BJ (cell line): ENCODE measurements at regions not wholly inside any gene's neighbourhood (a gene's known extent, or its start where the extent isn't known, plus 50 kb on each side); places are given as distances from the start of the nearest gene placed in this dataset.

Experiments used
- CTCF ChIA-PET: fragments of 350-600 bp; formaldehyde crosslinking; extraction: SDS; loops from one replicate; lab custom pipeline; 2021; ENCODE audit warnings: antibody characterized with exemption, inconsistent platforms; lab: Yijun Ruan, JAX
- POLR2A ChIA-PET: fragments of 300-600 bp; sonication (Branson Sonifier 250); formaldehyde crosslinking; extraction: SDS; loops from one replicate; lab custom pipeline; 2021; ENCODE audit warnings: antibody characterized with exemption; lab: Charles Lee
- DNase-seq: peaks from one replicate; pipeline ENCODE4 v3.0.0-alpha.2; 2011; ENCODE audit warnings: low read depth
- H3K27me3 ChIP-seq: 2 replicates; pipeline ENCODE4 v1.6.0; 2011; ENCODE audit warnings: low read length; ENCODE audit not compliant: control insufficient read depth, insufficient read depth
- H3K36me3 ChIP-seq: 2 replicates; pipeline ENCODE4 v1.5.1; 2011; ENCODE audit warnings: low read length; ENCODE audit not compliant: control insufficient read depth, insufficient read depth
- H3K4me3 ChIP-seq: 2 replicates; pipeline ENCODE4 v1.5.1; 2011; ENCODE audit warnings: low read depth, mild to moderate bottlenecking, control low read depth, low read length
- TF ChIP-seq, protein P1 (sequence below): IDR thresholded peaks from 2 replicates; pipeline ENCODE4 v1.5.1; 2011; ENCODE audit warnings: low read depth, mild to moderate bottlenecking, control low read depth, inconsistent platforms, low read length, moderate library complexity; ENCODE audit not compliant: insufficient read depth

DNA sequence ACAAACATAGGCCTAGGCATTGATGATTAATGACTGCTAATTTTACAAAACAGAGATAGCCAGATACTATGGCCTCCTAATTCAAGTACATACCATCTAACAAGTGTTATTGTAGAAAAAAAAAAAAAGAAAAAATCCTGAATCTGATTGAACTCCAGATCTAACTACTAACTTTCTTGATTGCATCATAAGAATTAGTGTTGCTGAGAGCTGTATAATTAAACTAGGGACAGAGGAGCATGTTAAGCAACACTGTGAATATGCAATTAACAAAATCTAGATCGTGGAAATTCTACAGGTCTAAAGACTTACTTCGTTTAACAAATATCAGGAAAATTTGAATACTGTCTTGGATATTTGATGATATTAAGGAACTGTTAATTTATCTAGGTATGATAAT, 208.3 kb upstream of the ZNF608 start:
- DNase-seq: no peak
- Histone ChIP-seq H3K27me3 (no peaks in the 10 kb centered on the region), H3K36me3 (no peaks in the 10 kb centered on the region), H3K4me3 (no peak overlapping the region)
- CTCF ChIA-PET: no interaction called here
- TF ChIP-seq, protein P1, sequence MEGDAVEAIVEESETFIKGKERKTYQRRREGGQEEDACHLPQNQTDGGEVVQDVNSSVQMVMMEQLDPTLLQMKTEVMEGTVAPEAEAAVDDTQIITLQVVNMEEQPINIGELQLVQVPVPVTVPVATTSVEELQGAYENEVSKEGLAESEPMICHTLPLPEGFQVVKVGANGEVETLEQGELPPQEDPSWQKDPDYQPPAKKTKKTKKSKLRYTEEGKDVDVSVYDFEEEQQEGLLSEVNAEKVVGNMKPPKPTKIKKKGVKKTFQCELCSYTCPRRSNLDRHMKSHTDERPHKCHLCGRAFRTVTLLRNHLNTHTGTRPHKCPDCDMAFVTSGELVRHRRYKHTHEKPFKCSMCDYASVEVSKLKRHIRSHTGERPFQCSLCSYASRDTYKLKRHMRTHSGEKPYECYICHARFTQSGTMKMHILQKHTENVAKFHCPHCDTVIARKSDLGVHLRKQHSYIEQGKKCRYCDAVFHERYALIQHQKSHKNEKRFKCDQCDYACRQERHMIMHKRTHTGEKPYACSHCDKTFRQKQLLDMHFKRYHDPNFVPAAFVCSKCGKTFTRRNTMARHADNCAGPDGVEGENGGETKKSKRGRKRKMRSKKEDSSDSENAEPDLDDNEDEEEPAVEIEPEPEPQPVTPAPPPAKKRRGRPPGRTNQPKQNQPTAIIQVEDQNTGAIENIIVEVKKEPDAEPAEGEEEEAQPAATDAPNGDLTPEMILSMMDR: no peak
- POLR2A ChIA-PET: no interaction called here

- TF ChIP-seq, protein P1: no peak
- no peak for DNase-seq
- no peaks in the 10 kb centered on the region for H3K36me3 ChIP-seq
- POLR2A ChIA-PET: no interaction called here
- CTCF ChIA-PET: no interaction called here
- no peak overlapping the region for H3K4me3 ChIP-seq
- H3K27me3 ChIP-seq: no peaks in the 10 kb centered on the region
Observed at GRCh38 chr5:124956471-124957029, 210.1 kb upstream of the ZNF608 start.

DNA sequence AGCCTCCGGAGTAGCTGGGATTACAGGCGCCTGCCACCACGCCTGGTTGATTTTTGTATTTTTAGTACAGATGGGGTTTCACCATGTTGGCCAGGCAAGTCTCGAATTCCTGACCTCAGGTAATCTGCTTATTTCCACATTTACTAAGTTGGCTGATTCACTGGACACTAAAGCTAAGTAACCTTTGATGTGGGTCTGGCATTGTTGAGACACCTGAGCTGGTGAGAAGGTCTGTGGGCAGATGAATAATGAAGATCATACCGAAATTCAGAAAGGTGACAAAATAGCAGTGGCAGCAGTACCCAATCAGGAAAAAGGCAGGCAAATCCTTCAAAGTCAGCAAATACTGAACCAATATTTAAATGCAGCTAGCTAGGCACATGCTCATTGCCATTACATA, 210.6 kb upstream of the ZNF608 start:
- ChIA-PET POLR2A (no interaction called here), CTCF (no interaction called here)
- DNase-seq: no peak

GRCh38 chr5:124960266-124960665, 213.8 kb upstream of the ZNF608 start:
- H3K4me3 ChIP-seq: no peak overlapping the region
- ChIA-PET POLR2A (no interaction called here), CTCF (no interaction called here)
- H3K36me3 ChIP-seq: no peaks in the 10 kb centered on the region
- H3K27me3 ChIP-seq: no peaks in the 10 kb centered on the region
- no peak for DNase-seq
- TF ChIP-seq, protein P1: no peak

More for the DNA sequence above, 210.6 kb upstream of the ZNF608 start:
- H3K36me3 ChIP-seq: no peaks in the 10 kb centered on the region
- no peaks in the 10 kb centered on the region for H3K27me3 ChIP-seq
- H3K4me3 ChIP-seq: no peak overlapping the region
- TF ChIP-seq, protein P1: no peak

- CTCF ChIA-PET: interaction anchor here (0.5 kb wide), 1 partner anchor 15 kb away, joined by 3 read pairs; no protein-coding TSS in a partner anchor
Observed at GRCh38 chr5:124961521-124961920, 215.1 kb upstream of the ZNF608 start.

More at GRCh38 chr5:124961521-124961920, 215.1 kb upstream of the ZNF608 start:
- Histone ChIP-seq H3K27me3 (no peaks in the 10 kb centered on the region), H3K36me3 (no peaks in the 10 kb centered on the region), H3K4me3 (no peak overlapping the region)
- POLR2A ChIA-PET: no interaction called here
- DNase-seq: no peak
- TF ChIP-seq, protein P1: no peak
